Activated B cell treated with CpG ODN at 0.5 μM for 24 hours (primary cell): ENCODE measurements at regions not wholly inside any gene's neighbourhood (a gene's known extent, or its start where the extent isn't known, plus 50 kb on each side); places are given as distances from the start of the nearest gene placed in this dataset.

Source experiments
- ATAC-seq: fragments of 200-7000 bp; cut with Tn5 transposase; one replicate; pipeline ENCODE4 v1.10.0; 2021; ENCODE audit warnings: low read depth, mild to moderate bottlenecking, moderate library complexity
- CTCF ChIA-PET: fragments of 350-600 bp; sonication (Branson Sonifier 250); formaldehyde crosslinking; loops from one replicate; lab custom pipeline; 2021; ENCODE audit warnings: antibody characterized with exemption; lab: Charles Lee
- POLR2A ChIA-PET: fragments of 350-600 bp; sonication (Branson Sonifier 250); formaldehyde crosslinking; loops from one replicate; lab custom pipeline; 2021; ENCODE audit warnings: antibody characterized with exemption; lab: Charles Lee
- DNase-seq: peaks from one replicate; pipeline ENCODE4 v3.0.0; 2022
- H3K27ac Mint-ChIP-seq: one replicate; pipeline ENCODE4 v1.8.0; 2020; ENCODE audit warnings: mixed read lengths
- H3K27me3 Mint-ChIP-seq: one replicate; pipeline ENCODE4 v1.8.0; 2021; ENCODE audit warnings: mixed read lengths
- H3K36me3 Mint-ChIP-seq: one replicate; pipeline ENCODE4 v1.8.0; 2021; ENCODE audit warnings: low read depth, mixed read lengths
- H3K4me1 Mint-ChIP-seq: one replicate; pipeline ENCODE4 v1.8.0; 2021; ENCODE audit warnings: mixed read lengths
- H3K4me3 Mint-ChIP-seq: one replicate; pipeline ENCODE4 v1.8.0; 2020; ENCODE audit warnings: mild to moderate bottlenecking, mixed read lengths
- H3K9me3 Mint-ChIP-seq: one replicate; pipeline ENCODE4 v1.8.0; 2020; ENCODE audit warnings: mixed read lengths
- CTCF ChIP-seq: fragments of 200-600 bp; IDR thresholded peaks from one replicate; pipeline ENCODE4 v1.8.0; 2022; ENCODE audit warnings: antibody characterized with exemption, mild to moderate bottlenecking
- intact Hi-C: fragments of 100-400 bp; cut with micrococcal nuclease; formaldehyde crosslinking; loops from one replicate; pipeline ENCODE4 v1.15.1; 2024

- ChIA-PET CTCF (no interaction called here), POLR2A (no interaction called here)
- Mint-ChIP-seq H3K27me3 (no peaks in the 10 kb centered on the region), H3K4me3 (no peak overlapping the region), H3K36me3 (no peaks in the 10 kb centered on the region), H3K4me1 (no peaks in the 10 kb centered on the region), H3K27ac (no peak overlapping the region), H3K9me3 (peaks cover 2% of the 10 kb centered on the region)
- DNase-seq (no peak), ATAC-seq (no peak)
- no peak for TF ChIP-seq CTCF
- intact Hi-C loops, result no loop called here
These were observed 399.9 kb downstream of the ELAVL2 start for GRCh38 chr9:23426144-23426543.

- intact Hi-C loops, result no loop called here
- Mint-ChIP-seq H3K4me3 (no peak overlapping the region), H3K27me3 (no peaks in the 10 kb centered on the region), H3K27ac (no peak overlapping the region), H3K9me3 (peaks cover 8% of the 10 kb centered on the region), H3K4me1 (no peaks in the 10 kb centered on the region), H3K36me3 (no peaks in the 10 kb centered on the region)
- DNase-seq, result no peak
- ChIA-PET CTCF (no interaction called here), POLR2A (no interaction called here)
- no peak for TF ChIP-seq CTCF
- ATAC-seq, result no peak
These were observed 394.6 kb downstream of the ELAVL2 start for GRCh38 chr9:23431459-23431858.

- POLR2A ChIA-PET, result no interaction called here
These were observed 391.4 kb downstream of the ELAVL2 start for GRCh38 chr9:23434654-23435053.

GRCh38 chr9:23438299-23438907 is 387.6 kb downstream of the ELAVL2 start:
- Mint-ChIP-seq H3K4me3 (no peak overlapping the region), H3K9me3 (peaks cover 6% of the 10 kb centered on the region), H3K36me3 (no peaks in the 10 kb centered on the region), H3K27me3 (no peaks in the 10 kb centered on the region), H3K4me1 (no peaks in the 10 kb centered on the region), H3K27ac (no peak overlapping the region)
- intact Hi-C loops, result no loop called here
- no peak for DNase-seq
- no peak for ATAC-seq
- ChIA-PET CTCF (no interaction called here), POLR2A (no interaction called here)
- TF ChIP-seq CTCF, result no peak

More at GRCh38 chr9:23434654-23435053, 391.4 kb downstream of the ELAVL2 start:
- H3K4me1 Mint-ChIP-seq, result no peaks in the 10 kb centered on the region
- H3K9me3 Mint-ChIP-seq, result peaks cover 6% of the 10 kb centered on the region
- H3K27ac Mint-ChIP-seq, result no peak overlapping the region
- CTCF ChIA-PET, result no interaction called here
- DNase-seq (no peak), ATAC-seq (no peak)
- intact Hi-C loops, result no loop called here
- no peak overlapping the region for H3K4me3 Mint-ChIP-seq
- no peaks in the 10 kb centered on the region for H3K36me3 Mint-ChIP-seq
- TF ChIP-seq CTCF, result no peak
- H3K27me3 Mint-ChIP-seq, result no peaks in the 10 kb centered on the region

- no peak overlapping the region for H3K27ac Mint-ChIP-seq
- no peak overlapping the region for H3K4me3 Mint-ChIP-seq
- ATAC-seq (no peak), DNase-seq (no peak)
- no peak for TF ChIP-seq CTCF
- H3K9me3 Mint-ChIP-seq, result peaks cover 3% of the 10 kb centered on the region
- H3K27me3 Mint-ChIP-seq, result no peaks in the 10 kb centered on the region
- ChIA-PET POLR2A (no interaction called here), CTCF (no interaction called here)
- H3K4me1 Mint-ChIP-seq, result no peaks in the 10 kb centered on the region
- no peaks in the 10 kb centered on the region for H3K36me3 Mint-ChIP-seq
- intact Hi-C loops, result no loop called here
These were observed 384.8 kb downstream of the ELAVL2 start for GRCh38 chr9:23441275-23441674.
